ENCODE measurements at regions not wholly inside any gene's neighbourhood (a gene's known extent, or its start where the extent isn't known, plus 50 kb on each side); places are given as distances from the start of the nearest gene placed in this dataset.
A peak's percentile ranks its signal among the peaks of the same experiment; 100 is the strongest.

GRCh38 chr9:73682789-73683188 lies 531.1 kb downstream of the ANXA1 start:
- DNase-seq = no peak

GRCh38 chr9:73683862-73684591 lies 532.4 kb downstream of the ANXA1 start:
- peak; percentile 36 for DNase-seq

GRCh38 chr9:73684601-73685000 lies 532.9 kb downstream of the ANXA1 start:
- DNase-seq = no peak

- no peak for DNase-seq
Observed at GRCh38 chr9:73685786-73686185, 534.1 kb downstream of the ANXA1 start.

GRCh38 chr9:73689051-73689870 lies 537.6 kb downstream of the ANXA1 start:
- DNase-seq = no peak

- no peak for DNase-seq
Observed at GRCh38 chr9:73701415-73702057, 549.9 kb downstream of the ANXA1 start.

- DNase-seq = no peak
Observed at GRCh38 chr9:73714294-73714693, 562.6 kb downstream of the ANXA1 start.

GRCh38 chr9:73715591-73715990 lies 563.9 kb downstream of the ANXA1 start:
- no peak for DNase-seq

GRCh38 chr9:73719660-73720059 lies 568.0 kb downstream of the ANXA1 start:
- no peak for DNase-seq

- DNase-seq = no peak
Observed at GRCh38 chr9:73720601-73721000, 568.9 kb downstream of the ANXA1 start.

GRCh38 chr9:73736270-73736669 lies 584.6 kb downstream of the ANXA1 start:
- DNase-seq = no peak

GRCh38 chr9:73738741-73739530 lies 587.3 kb downstream of the ANXA1 start:
- no peak for DNase-seq

GRCh38 chr9:73741316-73741715 lies 589.7 kb downstream of the ANXA1 start:
- no peak for DNase-seq

GRCh38 chr9:73742412-73742811 lies 590.7 kb downstream of the ANXA1 start:
- DNase-seq = no peak

- DNase-seq = no peak
Observed at GRCh38 chr9:73743826-73744225, 592.2 kb downstream of the ANXA1 start.

- DNase-seq = no peak
Observed at GRCh38 chr9:73745598-73745997, 593.9 kb downstream of the ANXA1 start.

GRCh38 chr9:73753171-73753570 lies 601.5 kb downstream of the ANXA1 start:
- DNase-seq = no peak

GRCh38 chr9:73761905-73762304 lies 610.2 kb downstream of the ANXA1 start:
- no peak for DNase-seq

- no peak for DNase-seq
Observed at GRCh38 chr9:73773896-73774295, 622.2 kb downstream of the ANXA1 start.

GRCh38 chr9:73775757-73776156 lies 624.1 kb downstream of the ANXA1 start:
- DNase-seq = no peak

- DNase-seq = no peak
Observed at GRCh38 chr9:73780916-73781315, 629.3 kb downstream of the ANXA1 start.

- DNase-seq = no peak
Observed at GRCh38 chr9:73782166-73782565, 630.5 kb downstream of the ANXA1 start.

- no peak for DNase-seq
Observed at GRCh38 chr9:73799446-73799845, 647.8 kb downstream of the ANXA1 start.
